H1 (cell line): ENCODE measurements at regions not wholly inside any gene's neighbourhood (a gene's known extent, or its start where the extent isn't known, plus 50 kb on each side); places are given as distances from the start of the nearest gene placed in this dataset.

ENCODE experiments used
- CHD2 ChIP-seq: IDR thresholded peaks from 2 replicates; pipeline ENCODE4 v1.6.1; 2012; ENCODE audit warnings: low read length, improper control_type of control experiment
- EP300 ChIP-seq, 2 experiments: IDR thresholded peaks; 1 replicate in 1 of 2; 2 replicates in 1 of 2; pipeline ENCODE4 v1.6.1; 2011 to 2012; ENCODE audit warnings: low read depth in 2 of 2, low read length in 2 of 2, mild to moderate bottlenecking in 2 of 2, borderline replicate concordance in 1 of 2, inconsistent platforms in 1 of 2, moderate library complexity in 1 of 2
- EZH2 ChIP-seq: fragments of 200-600 bp; sonication (generic); IDR thresholded peaks from 2 replicates; pipeline ENCODE4 v1.7.1; 2012; ENCODE audit warnings: low read depth, mild to moderate bottlenecking, moderate library complexity, low read length, inconsistent platforms; ENCODE audit not compliant: severe bottlenecking
- FOSL1 ChIP-seq: IDR thresholded peaks from 2 replicates; pipeline ENCODE4 v1.6.1; 2011; ENCODE audit warnings: mild to moderate bottlenecking, low read depth, low read length, moderate library complexity; ENCODE audit not compliant: insufficient read depth
- JUN ChIP-seq: IDR thresholded peaks from 2 replicates; pipeline ENCODE4 v1.6.1; 2011; ENCODE audit warnings: low read depth, mild to moderate bottlenecking, improper control_type of control experiment, low read length
- KDM4A ChIP-seq: IDR thresholded peaks from one replicate; pipeline ENCODE4 v1.7.1; 2012; ENCODE audit warnings: low read depth, mild to moderate bottlenecking, moderate library complexity, low read length, inconsistent platforms; ENCODE audit not compliant: severe bottlenecking
- POLR2A ChIP-seq, 2 experiments: IDR thresholded peaks; 1 replicate in 1 of 2; 2 replicates in 1 of 2; pipeline ENCODE4 v1.6.1; 2011; ENCODE audit warnings: low read depth in 2 of 2, low read length in 2 of 2, mild to moderate bottlenecking in 2 of 2; ENCODE audit errors: control extremely low read depth in 1 of 2
- POLR2AphosphoS5 ChIP-seq: IDR thresholded peaks from 2 replicates; pipeline ENCODE4 v1.6.1; 2011; ENCODE audit warnings: low read depth, low read length
- RBBP5 ChIP-seq: IDR thresholded peaks from 2 replicates; pipeline ENCODE4 v1.7.1; 2012; ENCODE audit warnings: low read depth, mild to moderate bottlenecking, inconsistent platforms, low read length, moderate library complexity, borderline replicate concordance
- RNF2 ChIP-seq: fragments of 200-900, 300-1000 bp; sonication (generic); IDR thresholded peaks from 2 replicates; pipeline ENCODE4 v1.7.1; 2016; ENCODE audit warnings: borderline replicate concordance, low read depth, mild to moderate bottlenecking, antibody characterized with exemption, low read length; ENCODE audit not compliant: poor library complexity, severe bottlenecking; ENCODE audit errors: missing control alignments
- TAF1 ChIP-seq: IDR thresholded peaks from 2 replicates; pipeline ENCODE4 v1.6.1; 2011; ENCODE audit warnings: mild to moderate bottlenecking, low read depth, low read length
- YY1 ChIP-seq: IDR thresholded peaks from 2 replicates; pipeline ENCODE4 v1.6.1; 2011; ENCODE audit warnings: low read depth, mild to moderate bottlenecking, low read length
- TF ChIP-seq, protein P1 (sequence below), 3 experiments: IDR thresholded peaks; 1 replicate in 2 of 3; 2 replicates in 1 of 3; pipeline versions ENCODE4 v1.5.1 to v1.6.1; 2011; ENCODE audit warnings: low read length in 3 of 3, mild to moderate bottlenecking in 3 of 3, inconsistent platforms in 2 of 3, low read depth in 1 of 3, moderate library complexity in 1 of 3; ENCODE audit not compliant: insufficient read depth in 1 of 3; ENCODE audit errors: control extremely low read depth in 1 of 3
- TF ChIP-seq, protein P2 (sequence below): IDR thresholded peaks from 2 replicates; pipeline ENCODE4 v1.6.1; 2011; ENCODE audit warnings: low read depth, mild to moderate bottlenecking, low read length; ENCODE audit not compliant: insufficient read depth

DNA sequence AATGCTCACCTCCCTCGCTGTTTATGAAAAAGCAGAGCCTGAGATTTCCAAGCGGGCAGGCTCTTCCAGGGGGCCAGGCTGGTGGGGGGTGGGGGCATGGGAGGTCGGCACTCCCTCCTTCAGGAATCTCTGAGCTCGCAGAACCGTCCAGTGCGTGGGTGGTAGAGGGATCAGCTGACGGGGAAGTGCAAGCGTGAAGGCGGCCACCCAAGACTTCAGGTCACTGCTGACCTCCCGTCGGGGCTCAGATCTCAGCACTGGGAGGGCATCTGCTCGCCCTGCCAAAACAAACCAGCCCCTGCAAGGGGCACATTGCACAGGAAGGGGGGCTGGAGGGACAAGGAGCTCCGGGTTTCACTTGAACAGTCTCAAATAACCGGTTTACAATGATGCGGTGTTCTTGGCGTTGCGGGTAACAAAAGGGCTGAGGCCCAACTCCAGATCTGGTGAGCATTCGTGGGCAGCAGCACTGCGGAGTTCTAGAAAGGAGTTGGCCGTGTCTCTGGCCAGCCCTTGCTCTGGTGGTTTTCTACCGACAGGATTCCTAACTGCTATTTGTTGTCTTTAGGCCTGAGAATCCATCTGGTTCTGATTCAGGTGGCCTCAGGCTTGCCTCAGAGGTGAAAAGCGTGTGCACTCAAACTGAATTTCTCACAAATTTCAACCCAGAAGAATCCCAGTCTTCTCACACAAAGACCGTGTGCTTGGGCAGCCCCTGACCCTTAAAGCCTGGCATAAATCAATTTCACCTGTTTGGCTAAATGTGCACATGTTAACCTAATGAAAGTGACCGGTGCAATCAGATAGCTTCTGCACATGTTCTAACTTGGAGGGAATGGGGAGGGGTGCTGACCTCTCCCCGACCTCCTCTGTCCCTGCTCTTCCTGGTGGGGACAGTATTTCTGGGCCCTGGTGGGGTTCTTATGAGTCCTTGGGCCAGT is 191.6 kb downstream of the MYLK4 start:
- TF ChIP-seq, protein P1, sequence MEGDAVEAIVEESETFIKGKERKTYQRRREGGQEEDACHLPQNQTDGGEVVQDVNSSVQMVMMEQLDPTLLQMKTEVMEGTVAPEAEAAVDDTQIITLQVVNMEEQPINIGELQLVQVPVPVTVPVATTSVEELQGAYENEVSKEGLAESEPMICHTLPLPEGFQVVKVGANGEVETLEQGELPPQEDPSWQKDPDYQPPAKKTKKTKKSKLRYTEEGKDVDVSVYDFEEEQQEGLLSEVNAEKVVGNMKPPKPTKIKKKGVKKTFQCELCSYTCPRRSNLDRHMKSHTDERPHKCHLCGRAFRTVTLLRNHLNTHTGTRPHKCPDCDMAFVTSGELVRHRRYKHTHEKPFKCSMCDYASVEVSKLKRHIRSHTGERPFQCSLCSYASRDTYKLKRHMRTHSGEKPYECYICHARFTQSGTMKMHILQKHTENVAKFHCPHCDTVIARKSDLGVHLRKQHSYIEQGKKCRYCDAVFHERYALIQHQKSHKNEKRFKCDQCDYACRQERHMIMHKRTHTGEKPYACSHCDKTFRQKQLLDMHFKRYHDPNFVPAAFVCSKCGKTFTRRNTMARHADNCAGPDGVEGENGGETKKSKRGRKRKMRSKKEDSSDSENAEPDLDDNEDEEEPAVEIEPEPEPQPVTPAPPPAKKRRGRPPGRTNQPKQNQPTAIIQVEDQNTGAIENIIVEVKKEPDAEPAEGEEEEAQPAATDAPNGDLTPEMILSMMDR (IDR thresholded peaks at IDR 0.05; ENCODE audit: control extremely low read depth in 1 of 3, insufficient read depth in 1 of 3, low read depth in 1 of 3, low read length in 3 of 3) = no peak
- TF ChIP-seq POLR2A (IDR thresholded peaks at IDR 0.05; ENCODE audit: control extremely low read depth in 1 of 2, low read depth in 2 of 2, low read length in 2 of 2) (no peak), EP300 (IDR thresholded peaks at IDR 0.05; ENCODE audit: borderline replicate concordance in 1 of 2, low read depth in 2 of 2, low read length in 2 of 2) (no peak), KDM4A (no peak), JUN (no peak), POLR2AphosphoS5 (no peak), YY1 (no peak), EZH2 (no peak), CHD2 (no peak), RNF2 (no peak), RBBP5 (no peak), TAF1 (no peak), FOSL1 (no peak)
- TF ChIP-seq, protein P2, sequence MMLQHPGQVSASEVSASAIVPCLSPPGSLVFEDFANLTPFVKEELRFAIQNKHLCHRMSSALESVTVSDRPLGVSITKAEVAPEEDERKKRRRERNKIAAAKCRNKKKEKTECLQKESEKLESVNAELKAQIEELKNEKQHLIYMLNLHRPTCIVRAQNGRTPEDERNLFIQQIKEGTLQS = no peak
